ENCODE measurements at regions not wholly inside any gene's neighbourhood (a gene's known extent, or its start where the extent isn't known, plus 50 kb on each side); places are given as distances from the start of the nearest gene placed in this dataset.
"Not testable (repeated sequence)": the region's sequence is repeated elsewhere in the genome, so short reads cannot be mapped to it uniquely, and the experiment has no call there.

DNA sequence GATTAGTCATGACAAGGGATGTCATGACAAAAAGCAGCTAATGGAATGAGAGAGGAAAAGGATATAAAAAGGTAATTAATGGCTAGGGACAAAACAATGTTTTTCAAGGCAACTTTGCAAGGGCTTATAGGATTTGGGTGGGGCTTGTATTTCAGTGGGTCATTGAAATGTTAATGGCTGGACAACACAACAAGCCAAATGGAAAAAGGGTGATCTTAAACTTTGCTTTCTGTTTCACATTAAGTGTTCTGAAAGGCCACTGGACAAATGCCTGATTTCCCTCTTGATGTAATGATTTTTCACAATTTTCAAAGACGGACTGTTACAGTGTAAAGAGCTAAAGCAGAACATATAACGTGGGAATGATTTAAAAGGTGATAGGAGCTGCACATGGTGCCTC is 345.0 kb downstream of the TUSC7 start:
- no peaks in the 10 kb centered on the region for H4K20me1 ChIP-seq (ENCODE audit: insufficient read depth)
- H3K79me2 ChIP-seq (ENCODE audit: insufficient read depth) = no peaks in the 10 kb centered on the region
- H3K4me2 ChIP-seq (ENCODE audit: unreplicated experiment) = no peak overlapping the region
- TF ChIP-seq EZH2 (IDR thresholded peaks at IDR 0.05; ENCODE audit: insufficient read depth, poor library complexity, severe bottlenecking) (no peak), EZH2phosphoT487 (IDR thresholded peaks at IDR 0.05; ENCODE audit: insufficient read depth, low read depth) (no peak)
- H3K27me3 ChIP-seq (replicated peaks; ENCODE audit: insufficient read depth) = no peaks in the 10 kb centered on the region
- 12 to 14% methylated on average over 2 of the region's 2 CpGs for WGBS, 2 experiments (ENCODE audit: low coverage in 1 of 2, low lambda C conversion rate in 2 of 2, missing lambda C conversion rate in 2 of 2)
- no peak overlapping the region for H3K4me3 ChIP-seq
- no peaks in the 10 kb centered on the region for H3F3A ChIP-seq (ENCODE audit: insufficient read depth)
- H3K9me2 ChIP-seq (ENCODE audit: insufficient read depth) = no peaks in the 10 kb centered on the region
- in situ Hi-C loops (cut with MboI) = no loop called here
- H3K9ac ChIP-seq = no peak overlapping the region
- no peak for DNase-seq
- no peak overlapping the region for H2AFZ ChIP-seq
- H3K4me1 ChIP-seq (ENCODE audit: insufficient read depth) = peaks cover 12% of the 10 kb centered on the region
- no peaks in the 10 kb centered on the region for H3K9me3 ChIP-seq (ENCODE audit: low read depth)
- H3K36me3 ChIP-seq (ENCODE audit: low read depth) = no peaks in the 10 kb centered on the region
- H3K27ac ChIP-seq = no peak overlapping the region

- DNase-seq; H3K9me2 ChIP-seq (ENCODE audit: insufficient read depth); H3K4me2 ChIP-seq (ENCODE audit: unreplicated experiment); H3K9ac ChIP-seq; H3K36me3 ChIP-seq (ENCODE audit: low read depth); H3K9me3 ChIP-seq (ENCODE audit: low read depth); H3K27me3 ChIP-seq (replicated peaks; ENCODE audit: insufficient read depth); H3K79me2 ChIP-seq (ENCODE audit: insufficient read depth); H3K27ac ChIP-seq; H3F3A ChIP-seq (ENCODE audit: insufficient read depth); H3K4me3 ChIP-seq; H2AFZ ChIP-seq; in situ Hi-C loops (cut with MboI); H4K20me1 ChIP-seq (ENCODE audit: insufficient read depth): not testable (repeated sequence)
- H3K4me1 ChIP-seq (ENCODE audit: insufficient read depth) = peaks cover 16% of the 10 kb centered on the region
- WGBS, 2 experiments (ENCODE audit: low coverage in 1 of 2, low lambda C conversion rate in 2 of 2, missing lambda C conversion rate in 2 of 2) = 83% methylated on average over 5 of the region's 5 CpGs
These were observed 347.4 kb downstream of the TUSC7 start for GRCh38 chr3:117056946-117057345.

DNA sequence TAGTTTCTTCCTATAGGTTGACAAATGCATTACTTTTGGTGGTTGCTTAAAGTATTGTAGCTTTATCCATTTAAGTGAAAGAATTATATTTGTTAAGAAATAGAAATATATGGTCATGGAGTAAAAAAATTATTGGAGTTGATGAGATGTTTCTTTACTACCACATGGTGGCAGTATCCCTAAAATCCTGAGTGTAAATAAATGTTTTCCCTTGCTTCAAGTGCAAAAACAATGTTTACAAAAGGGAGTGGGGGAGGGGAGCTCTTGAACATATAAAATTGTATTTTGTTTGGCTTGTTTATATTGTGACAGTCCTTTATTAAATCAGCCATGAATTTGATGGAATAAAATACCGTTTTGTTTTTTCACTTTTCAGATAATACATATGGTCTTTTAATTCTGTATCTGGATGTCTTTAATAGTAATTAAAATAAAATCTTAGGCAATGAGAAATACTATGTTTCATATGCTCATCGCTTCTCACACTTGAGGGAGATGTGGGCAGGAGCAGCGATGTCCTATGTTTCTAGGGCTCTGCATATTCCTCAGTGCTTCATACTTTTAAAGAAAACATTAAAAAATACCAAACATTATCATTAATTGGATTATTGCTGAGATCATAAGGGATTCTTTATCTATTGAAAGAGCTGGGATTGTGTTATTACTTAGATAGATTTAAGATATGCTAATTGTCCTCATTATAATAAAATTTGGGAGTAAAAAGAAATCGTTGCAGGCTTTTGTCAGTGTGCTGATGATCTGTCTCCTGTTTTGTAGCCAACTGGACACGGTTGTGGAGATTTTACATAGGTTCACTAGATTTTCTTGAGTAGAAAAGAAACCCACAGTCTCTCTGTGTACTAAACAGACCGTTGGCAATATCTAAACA is 349.7 kb downstream of the TUSC7 start:
- TF ChIP-seq EZH2phosphoT487 (IDR thresholded peaks at IDR 0.05; ENCODE audit: insufficient read depth, low read depth) = no peak
- no peak for TF ChIP-seq EZH2 (IDR thresholded peaks at IDR 0.05; ENCODE audit: insufficient read depth, poor library complexity, severe bottlenecking)
- WGBS, 2 experiments (ENCODE audit: low coverage in 1 of 2, low lambda C conversion rate in 2 of 2, missing lambda C conversion rate in 2 of 2) = 6 to 7% methylated on average over 6 of the region's 6 CpGs
- no peak overlapping the region for H3K9ac ChIP-seq
- no peaks in the 10 kb centered on the region for H3K27me3 ChIP-seq (replicated peaks; ENCODE audit: insufficient read depth)
- peak; percentile 77 for DNase-seq
- peak overlapping the region; percentile 22 for H3K4me2 ChIP-seq (ENCODE audit: unreplicated experiment)
- H3F3A ChIP-seq (ENCODE audit: insufficient read depth) = no peaks in the 10 kb centered on the region
- H4K20me1 ChIP-seq (ENCODE audit: insufficient read depth) = no peaks in the 10 kb centered on the region
- in situ Hi-C loops (cut with MboI) = no loop called here
- peak overlapping the region; percentile 34; the same call in 1 of the 2 replicates for H2AFZ ChIP-seq
- no peaks in the 10 kb centered on the region for H3K9me3 ChIP-seq (ENCODE audit: low read depth)
- no peaks in the 10 kb centered on the region for H3K79me2 ChIP-seq (ENCODE audit: insufficient read depth)
- H3K4me1 ChIP-seq (ENCODE audit: insufficient read depth) = peaks cover 9% of the 10 kb centered on the region
- H3K9me2 ChIP-seq (ENCODE audit: insufficient read depth) = no peaks in the 10 kb centered on the region
- no peaks in the 10 kb centered on the region for H3K36me3 ChIP-seq (ENCODE audit: low read depth)
- no peak overlapping the region for H3K4me3 ChIP-seq
- no peak overlapping the region for H3K27ac ChIP-seq

DNA sequence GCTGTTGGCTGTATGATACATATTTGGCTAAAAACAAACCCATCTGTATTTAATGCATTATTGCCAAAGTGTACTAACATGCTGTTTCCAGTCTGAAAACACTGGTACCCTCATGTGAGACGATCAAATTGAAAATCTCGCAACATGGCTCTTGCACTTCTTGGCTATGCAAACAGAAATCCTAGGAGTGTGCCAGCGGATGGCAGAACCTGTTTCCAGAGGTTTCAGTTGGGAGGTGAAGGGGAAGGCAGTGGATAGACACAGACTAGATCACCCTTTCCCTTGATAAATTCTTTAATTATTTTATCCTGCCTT is 350.3 kb downstream of the TUSC7 start:
- H3K4me1 ChIP-seq (ENCODE audit: insufficient read depth) = peaks cover 9% of the 10 kb centered on the region
- no peaks in the 10 kb centered on the region for H4K20me1 ChIP-seq (ENCODE audit: insufficient read depth)
- no peak overlapping the region for H3K4me3 ChIP-seq
- in situ Hi-C loops (cut with MboI) = no loop called here
- H3K9me3 ChIP-seq (ENCODE audit: low read depth) = no peaks in the 10 kb centered on the region
- peak overlapping the region; percentile 22 for H3K4me2 ChIP-seq (ENCODE audit: unreplicated experiment)
- no peak for TF ChIP-seq EZH2phosphoT487 (IDR thresholded peaks at IDR 0.05; ENCODE audit: insufficient read depth, low read depth)
- no peak for TF ChIP-seq EZH2 (IDR thresholded peaks at IDR 0.05; ENCODE audit: insufficient read depth, poor library complexity, severe bottlenecking)
- no peaks in the 10 kb centered on the region for H3K36me3 ChIP-seq (ENCODE audit: low read depth)
- no peaks in the 10 kb centered on the region for H3K79me2 ChIP-seq (ENCODE audit: insufficient read depth)
- H2AFZ ChIP-seq = peak overlapping the region; percentile 34; the same call in 1 of the 2 replicates
- H3K27ac ChIP-seq = no peak overlapping the region
- 20 to 31% methylated on average over 3 of the region's 3 CpGs for WGBS, 2 experiments (ENCODE audit: low coverage in 1 of 2, low lambda C conversion rate in 2 of 2, missing lambda C conversion rate in 2 of 2)
- H3K9me2 ChIP-seq (ENCODE audit: insufficient read depth) = no peaks in the 10 kb centered on the region
- no peak for DNase-seq
- no peaks in the 10 kb centered on the region for H3F3A ChIP-seq (ENCODE audit: insufficient read depth)
- no peak overlapping the region for H3K9ac ChIP-seq
- no peaks in the 10 kb centered on the region for H3K27me3 ChIP-seq (replicated peaks; ENCODE audit: insufficient read depth)

Measured in GM23248 (cell line).